ENCODE measurements at regions not wholly inside any gene's neighbourhood (a gene's known extent, or its start where the extent isn't known, plus 50 kb on each side); places are given as distances from the start of the nearest gene placed in this dataset.
"Not testable (repeated sequence)": the region's sequence is repeated elsewhere in the genome, so short reads cannot be mapped to it uniquely, and the experiment has no call there.

DNA sequence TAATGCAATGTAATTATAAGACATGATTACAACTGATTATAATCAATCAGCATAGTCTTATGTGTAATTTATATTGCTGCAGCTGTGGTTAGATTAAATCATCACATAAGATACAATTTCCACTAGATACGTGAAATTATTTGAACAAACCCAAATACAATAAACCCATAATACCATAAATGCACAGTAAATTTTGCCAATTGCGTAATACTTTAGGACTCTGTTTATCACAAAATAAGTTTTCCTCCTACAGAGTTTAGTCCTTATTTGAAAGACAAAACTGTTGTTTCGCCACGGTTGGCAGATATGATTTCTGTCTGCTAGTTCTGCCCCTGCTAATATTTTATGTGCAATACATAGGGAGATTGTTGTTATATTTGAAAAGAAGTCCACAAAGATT, 895.9 kb upstream of the ADGRL4 start:
- no peak for DNase-seq
- Mint-ChIP-seq H3K36me3 (ENCODE audit: insufficient read depth in 2 of 2) (no peaks in the 10 kb centered on the region), H3K4me1 (ENCODE audit: low read depth) (no peaks in the 10 kb centered on the region), H3K9me3 (peaks cover 13 to 14% of the 10 kb centered on the region in 2 donors), H3K4me3 (no peak overlapping the region), H3K27me3 (ENCODE audit: low read depth) (no peaks in the 10 kb centered on the region), H3K27ac (no peak overlapping the region)
- no peak for ATAC-seq (replicated peaks in 1 of 2)

DNA sequence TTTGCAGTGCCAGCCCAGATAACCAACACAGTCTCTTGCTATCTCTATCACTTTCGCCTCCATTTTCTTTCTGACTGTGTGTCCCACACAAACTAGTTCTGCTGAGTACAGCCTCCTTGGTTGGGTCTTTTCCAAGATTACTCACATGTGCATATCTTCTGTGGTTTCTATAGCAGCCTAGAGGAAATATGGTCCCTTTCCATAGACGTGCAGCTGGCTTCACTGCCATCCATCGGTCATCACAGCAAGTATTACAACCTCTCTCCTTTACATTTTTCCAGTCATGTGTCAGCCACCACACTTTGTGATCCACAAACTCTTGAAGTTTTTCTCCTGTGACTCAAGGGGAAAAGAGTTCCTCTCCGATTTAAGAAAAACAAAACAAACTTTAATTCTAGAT, 893.4 kb upstream of the ADGRL4 start:
- Mint-ChIP-seq H3K27me3 (ENCODE audit: low read depth) (no peaks in the 10 kb centered on the region), H3K27ac (no peak overlapping the region), H3K4me1 (ENCODE audit: low read depth) (no peaks in the 10 kb centered on the region), H3K9me3 (peaks cover 7 to 10% of the 10 kb centered on the region in 2 donors), H3K36me3 (ENCODE audit: insufficient read depth in 2 of 2) (no peaks in the 10 kb centered on the region), H3K4me3 (no peak overlapping the region)
- no peak for DNase-seq
- ATAC-seq (replicated peaks in 1 of 2) = no peak

DNA sequence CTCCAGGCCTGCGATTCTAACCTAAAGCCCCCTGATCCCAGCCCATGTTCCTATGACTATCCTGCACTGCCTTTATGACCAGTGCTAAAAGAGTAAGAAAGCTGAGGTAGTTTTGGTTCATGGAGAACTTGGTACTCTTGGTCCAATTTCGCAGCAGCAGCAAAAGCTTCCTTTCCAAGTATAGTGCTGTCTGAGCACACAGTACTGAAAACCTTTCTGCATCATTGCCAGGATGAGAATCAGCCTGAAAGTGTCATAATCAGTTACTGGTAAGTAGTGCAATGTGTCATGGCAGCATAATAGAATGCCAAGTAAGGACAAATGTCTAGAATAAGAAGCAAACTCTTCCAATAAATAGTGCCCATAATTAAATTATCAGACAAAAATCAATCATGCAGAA, 889.6 kb upstream of the ADGRL4 start:
- no peak overlapping the region for H3K27ac Mint-ChIP-seq
- DNase-seq = no peak
- peaks cover 11 to 13% of the 10 kb centered on the region in 2 donors for H3K9me3 Mint-ChIP-seq
- no peaks in the 10 kb centered on the region for H3K36me3 Mint-ChIP-seq (ENCODE audit: insufficient read depth in 2 of 2)
- no peak overlapping the region for H3K4me3 Mint-ChIP-seq
- no peaks in the 10 kb centered on the region for H3K4me1 Mint-ChIP-seq (ENCODE audit: low read depth)
- no peak for ATAC-seq (replicated peaks in 1 of 2)
- no peaks in the 10 kb centered on the region for H3K27me3 Mint-ChIP-seq (ENCODE audit: low read depth)

- DNase-seq = no peak
- no peak overlapping the region for H3K4me3 Mint-ChIP-seq
- no peaks in the 10 kb centered on the region for H3K36me3 Mint-ChIP-seq (ENCODE audit: insufficient read depth in 2 of 2)
- peaks cover 13% of the 10 kb centered on the region in 2 donors for H3K9me3 Mint-ChIP-seq
- ATAC-seq (replicated peaks in 1 of 2) = no peak
- H3K4me1 Mint-ChIP-seq (ENCODE audit: low read depth) = no peaks in the 10 kb centered on the region
- H3K27me3 Mint-ChIP-seq (ENCODE audit: low read depth) = no peaks in the 10 kb centered on the region
- no peak overlapping the region for H3K27ac Mint-ChIP-seq
Observed at GRCh38 chr1:79895573-79895972, 889.0 kb upstream of the ADGRL4 start.

DNA sequence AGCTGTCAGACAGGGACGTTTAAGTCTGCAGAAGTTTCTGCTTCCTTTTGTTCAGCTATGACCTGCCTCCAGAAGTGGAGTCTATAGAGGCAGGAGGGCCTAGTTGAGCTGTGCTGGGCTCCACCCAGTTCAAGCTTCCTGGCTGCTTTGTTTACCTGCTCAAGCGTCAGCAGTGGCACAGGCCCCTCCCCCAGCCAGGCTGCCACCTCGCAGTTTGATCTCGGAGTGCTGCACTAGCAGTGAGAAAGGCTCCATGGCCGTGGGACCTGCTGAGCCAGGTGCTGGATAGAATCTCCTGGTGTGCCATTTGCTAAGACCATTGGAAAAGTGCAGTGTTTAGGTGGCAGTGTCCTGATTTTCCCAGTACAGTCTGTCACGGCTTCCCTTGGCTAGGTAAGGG, 887.6 kb upstream of the ADGRL4 start:
- H3K27me3 Mint-ChIP-seq (ENCODE audit: low read depth); DNase-seq; H3K4me1 Mint-ChIP-seq (ENCODE audit: low read depth); H3K36me3 Mint-ChIP-seq (ENCODE audit: insufficient read depth in 2 of 2); H3K4me3 Mint-ChIP-seq; ATAC-seq (replicated peaks in 1 of 2); H3K27ac Mint-ChIP-seq: not testable (repeated sequence)
- H3K9me3 Mint-ChIP-seq = peaks cover 11 to 14% of the 10 kb centered on the region in 2 donors

GRCh38 chr1:79887059-79887458, 880.5 kb upstream of the ADGRL4 start:
- Mint-ChIP-seq H3K4me3 (no peak overlapping the region), H3K27me3 (ENCODE audit: low read depth) (no peaks in the 10 kb centered on the region), H3K36me3 (ENCODE audit: insufficient read depth in 2 of 2) (peaks cover 0 to 2% of the 10 kb centered on the region in 2 donors), H3K9me3 (peaks cover 12 to 20% of the 10 kb centered on the region in 2 donors), H3K27ac (no peak overlapping the region), H3K4me1 (ENCODE audit: low read depth) (no peaks in the 10 kb centered on the region)
- ATAC-seq (replicated peaks in 1 of 2) = no peak
- no peak for DNase-seq

DNA sequence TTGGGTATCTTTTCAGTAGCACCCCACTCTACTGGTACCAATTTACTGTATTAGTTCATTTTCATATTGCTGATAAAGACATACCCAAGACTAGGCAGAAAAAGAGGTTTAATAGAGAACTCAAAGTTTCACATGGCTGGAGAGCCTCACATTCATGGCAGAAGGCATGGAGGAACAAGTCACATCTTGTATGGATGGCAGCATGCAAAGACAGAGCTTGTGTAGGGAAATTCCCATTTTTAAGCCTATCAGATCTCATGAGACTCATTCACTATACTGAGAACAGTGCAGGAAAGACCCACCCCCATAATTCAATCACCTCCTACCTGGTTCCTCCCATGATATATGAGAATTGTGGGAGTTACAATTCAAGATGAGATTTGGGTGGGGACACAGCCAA, 878.6 kb upstream of the ADGRL4 start:
- DNase-seq (no peak), ATAC-seq (replicated peaks in 1 of 2) (no peak)
- H3K4me1 Mint-ChIP-seq (ENCODE audit: low read depth) = no peaks in the 10 kb centered on the region
- peaks cover 10 to 18% of the 10 kb centered on the region in 2 donors for H3K9me3 Mint-ChIP-seq
- H3K36me3 Mint-ChIP-seq (ENCODE audit: insufficient read depth in 2 of 2) = peaks cover 0 to 2% of the 10 kb centered on the region in 2 donors
- no peak overlapping the region for H3K4me3 Mint-ChIP-seq
- no peaks in the 10 kb centered on the region for H3K27me3 Mint-ChIP-seq (ENCODE audit: low read depth)
- no peak overlapping the region for H3K27ac Mint-ChIP-seq

DNA sequence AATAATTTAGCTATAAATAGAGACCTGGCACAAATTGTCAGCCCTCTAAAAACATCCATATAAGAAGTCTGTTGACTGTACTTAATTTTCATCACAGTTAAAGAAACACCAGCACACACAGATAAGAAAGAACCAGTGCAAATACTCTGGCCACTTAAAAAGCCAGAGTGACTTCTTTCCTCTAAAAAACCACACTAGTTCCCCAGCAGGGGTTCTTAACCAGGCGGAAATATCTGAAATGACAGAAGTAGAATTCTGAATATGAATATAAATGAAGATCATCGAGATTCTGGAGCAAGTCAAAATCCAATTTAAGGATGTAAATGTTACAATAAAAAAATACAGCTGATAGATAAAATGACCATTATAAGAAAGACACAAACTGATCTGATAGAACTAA, 870.6 kb upstream of the ADGRL4 start:
- ATAC-seq (replicated peaks in 1 of 2) = no peak
- Mint-ChIP-seq H3K4me3 (no peak overlapping the region), H3K27ac (no peak overlapping the region), H3K9me3 (peaks cover 12 to 20% of the 10 kb centered on the region in 2 donors), H3K4me1 (ENCODE audit: low read depth) (no peaks in the 10 kb centered on the region), H3K36me3 (ENCODE audit: insufficient read depth in 2 of 2) (peaks cover 0 to 2% of the 10 kb centered on the region in 2 donors), H3K27me3 (ENCODE audit: low read depth) (no peaks in the 10 kb centered on the region)
- DNase-seq = no peak

- DNase-seq = no peak
- Mint-ChIP-seq H3K27ac (no peak overlapping the region), H3K27me3 (ENCODE audit: low read depth) (no peaks in the 10 kb centered on the region), H3K4me3 (no peak overlapping the region), H3K9me3 (peaks cover 9 to 16% of the 10 kb centered on the region in 2 donors), H3K4me1 (ENCODE audit: low read depth) (no peaks in the 10 kb centered on the region), H3K36me3 (ENCODE audit: insufficient read depth in 2 of 2) (peaks cover 0 to 2% of the 10 kb centered on the region in 2 donors)
- no peak for ATAC-seq (replicated peaks in 1 of 2)
Observed at GRCh38 chr1:79875187-79875586, 868.7 kb upstream of the ADGRL4 start.

- no peaks in the 10 kb centered on the region for H3K4me1 Mint-ChIP-seq (ENCODE audit: low read depth)
- H3K4me3 Mint-ChIP-seq = no peak overlapping the region
- H3K27me3 Mint-ChIP-seq (ENCODE audit: low read depth) = no peaks in the 10 kb centered on the region
- peaks cover 11 to 12% of the 10 kb centered on the region in 2 donors for H3K9me3 Mint-ChIP-seq
- DNase-seq = no peak
- no peak for ATAC-seq (replicated peaks in 1 of 2)
- peaks cover 0 to 2% of the 10 kb centered on the region in 2 donors for H3K36me3 Mint-ChIP-seq (ENCODE audit: insufficient read depth in 2 of 2)
- H3K27ac Mint-ChIP-seq = no peak overlapping the region
Observed at GRCh38 chr1:79874289-79874688, 867.8 kb upstream of the ADGRL4 start.

DNA sequence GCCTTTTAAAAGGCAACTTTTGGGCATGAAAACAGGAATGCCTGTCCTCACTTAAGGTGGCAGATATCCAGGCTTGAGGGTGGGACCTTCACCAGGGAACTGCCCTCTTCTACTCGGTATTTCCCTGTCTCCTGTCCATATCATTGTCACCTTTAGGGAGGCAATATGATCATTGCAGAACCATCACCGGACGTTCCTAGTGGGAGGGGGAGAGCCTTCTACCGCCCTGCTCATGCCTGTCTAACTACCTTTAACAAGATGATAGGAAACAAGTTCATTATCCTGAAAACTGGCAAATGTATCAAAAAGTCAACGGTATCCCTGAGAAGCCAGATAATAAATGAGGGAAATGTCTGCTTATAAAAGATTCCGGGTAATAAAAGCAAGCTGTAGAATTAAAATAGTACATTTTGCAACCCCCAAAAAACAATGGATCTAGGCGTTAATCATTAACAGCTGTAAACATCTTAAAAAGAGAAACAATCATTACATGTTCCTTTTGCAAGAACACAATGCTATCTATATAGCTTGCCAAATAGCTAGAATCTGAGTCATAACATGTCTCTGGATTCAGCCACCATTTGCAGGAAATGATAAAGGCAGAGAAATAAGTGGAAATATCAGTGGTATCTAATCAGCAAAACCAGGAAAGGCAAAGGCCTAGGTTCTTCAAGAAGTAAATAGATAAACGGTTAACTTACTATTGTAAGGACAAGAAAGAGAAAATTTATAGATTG, 852.9 kb upstream of the ADGRL4 start:
- Mint-ChIP-seq H3K27me3 (ENCODE audit: low read depth) (no peaks in the 10 kb centered on the region), H3K4me3 (no peak overlapping the region), H3K36me3 (ENCODE audit: insufficient read depth in 2 of 2) (no peaks in the 10 kb centered on the region), H3K27ac (no peak overlapping the region), H3K4me1 (ENCODE audit: low read depth) (no peaks in the 10 kb centered on the region), H3K9me3 (peaks cover 17 to 21% of the 10 kb centered on the region in 2 donors)
- ATAC-seq (replicated peaks in 1 of 2) (no peak), DNase-seq (no peak)

GRCh38 chr1:79852004-79852403, 845.5 kb upstream of the ADGRL4 start:
- Mint-ChIP-seq H3K27ac (no peak overlapping the region), H3K27me3 (ENCODE audit: low read depth) (no peaks in the 10 kb centered on the region), H3K9me3 (peaks cover 4 to 8% of the 10 kb centered on the region in 2 donors), H3K4me1 (ENCODE audit: low read depth) (no peaks in the 10 kb centered on the region), H3K4me3 (no peak overlapping the region), H3K36me3 (ENCODE audit: insufficient read depth in 2 of 2) (no peaks in the 10 kb centered on the region)
- ATAC-seq (replicated peaks in 1 of 2) (no peak), DNase-seq (no peak)

DNA sequence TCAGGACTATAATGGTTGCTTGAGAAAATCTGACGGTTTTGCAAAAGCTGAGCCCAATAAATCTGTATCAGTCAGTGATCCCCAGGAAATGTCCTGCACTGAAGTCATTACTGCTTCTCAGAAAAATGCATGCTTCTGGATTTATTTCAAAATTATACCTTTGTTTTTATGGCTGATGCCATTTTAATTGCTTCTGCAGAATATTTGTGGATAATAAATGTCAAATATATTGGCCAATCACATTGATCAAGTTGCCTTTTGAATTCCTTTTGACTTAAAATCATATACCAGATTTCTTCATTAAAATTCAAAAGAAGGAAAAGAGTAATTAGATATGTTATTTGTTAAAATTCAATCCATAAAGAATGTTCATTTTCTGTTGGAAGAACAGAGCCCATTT, 842.9 kb upstream of the ADGRL4 start:
- H3K27me3 Mint-ChIP-seq (ENCODE audit: low read depth) = no peaks in the 10 kb centered on the region
- no peak overlapping the region for H3K27ac Mint-ChIP-seq
- ATAC-seq (replicated peaks in 1 of 2) (no peak), DNase-seq (no peak)
- no peaks in the 10 kb centered on the region for H3K4me1 Mint-ChIP-seq (ENCODE audit: low read depth)
- H3K36me3 Mint-ChIP-seq (ENCODE audit: insufficient read depth in 2 of 2) = no peaks in the 10 kb centered on the region
- no peak overlapping the region for H3K4me3 Mint-ChIP-seq
- peaks cover 0 to 3% of the 10 kb centered on the region in 2 donors for H3K9me3 Mint-ChIP-seq

DNA sequence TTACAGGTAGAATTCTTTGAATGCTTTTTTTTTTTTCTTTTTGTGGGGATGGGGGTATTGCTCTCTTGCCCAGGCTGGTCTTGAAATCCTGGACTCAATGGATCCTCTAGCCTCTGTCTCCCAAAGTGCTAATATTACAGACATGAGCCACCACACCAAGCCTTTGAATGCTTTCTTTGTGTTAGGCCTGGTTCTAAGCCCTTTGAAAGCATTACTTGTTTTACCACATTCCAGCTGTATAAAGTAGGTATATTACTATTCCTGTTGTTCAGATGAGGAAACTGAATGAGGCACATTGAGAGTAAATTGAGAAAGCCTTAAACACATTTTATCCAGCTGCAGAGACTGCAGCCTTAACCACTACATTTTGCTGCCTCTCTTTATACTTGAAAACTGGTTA, 841.8 kb upstream of the ADGRL4 start:
- no peaks in the 10 kb centered on the region for H3K36me3 Mint-ChIP-seq (ENCODE audit: insufficient read depth in 2 of 2)
- ATAC-seq (replicated peaks in 1 of 2) (no peak), DNase-seq (no peak)
- no peaks in the 10 kb centered on the region for H3K4me1 Mint-ChIP-seq (ENCODE audit: low read depth)
- H3K4me3 Mint-ChIP-seq = no peak overlapping the region
- peaks cover 0 to 1% of the 10 kb centered on the region in 2 donors for H3K9me3 Mint-ChIP-seq
- no peaks in the 10 kb centered on the region for H3K27me3 Mint-ChIP-seq (ENCODE audit: low read depth)
- no peak overlapping the region for H3K27ac Mint-ChIP-seq

Measured in activated T-cell treated with anti-CD3 and anti-CD28 coated beads, Interleukin-2, amount 50 U/mL, for 72 hours (primary cell).